Liver (tissue), 3 donors: ENCODE measurements at regions not wholly inside any gene's neighbourhood (a gene's known extent, or its start where the extent isn't known, plus 50 kb on each side); places are given as distances from the start of the nearest gene placed in this dataset.

ENCODE experiments used
- GABPA ChIP-seq, 2 donors: IDR thresholded peaks in 1 of 2; conservative IDR thresholded peaks in 1 of 2; 2 replicates each; pipeline ENCODE4 v1.6.1; 2016; ENCODE audit warnings: antibody characterized with exemption in 2 of 2, mild to moderate bottlenecking in 1 of 2, moderate library complexity in 1 of 2
- JUND ChIP-seq, 2 donors: IDR thresholded peaks; 2 replicates each; pipeline ENCODE4 v1.6.1; 2016; ENCODE audit warnings: antibody characterized with exemption in 2 of 2
- RAD21 ChIP-seq, 2 donors: IDR thresholded peaks; 2 replicates each; pipeline ENCODE4 v1.6.1; 2016; ENCODE audit warnings: antibody characterized with exemption in 2 of 2, mild to moderate bottlenecking in 2 of 2
- SP1 ChIP-seq: IDR thresholded peaks from 2 replicates; pipeline ENCODE4 v1.6.1; 2018; ENCODE audit warnings: antibody characterized with exemption, mild to moderate bottlenecking
- TAF1 ChIP-seq: conservative IDR thresholded peaks from 2 replicates; pipeline ENCODE4 v1.6.1; 2016; ENCODE audit warnings: antibody characterized with exemption, mild to moderate bottlenecking
- YY1 ChIP-seq: IDR thresholded peaks from 2 replicates; pipeline ENCODE4 v1.6.1; 2016; ENCODE audit warnings: antibody characterized with exemption, mild to moderate bottlenecking
- TF ChIP-seq, protein P1 (sequence below): IDR thresholded peaks from 2 replicates; pipeline ENCODE4 v1.6.1; 2016; ENCODE audit warnings: antibody characterized with exemption
- TF ChIP-seq, protein P2 (sequence below): fragments of 150-350 bp; IDR thresholded peaks from 2 replicates; pipeline ENCODE4 v1.5.1; 2017; ENCODE audit warnings: improper control_type of control experiment, low read depth, low read length; ENCODE audit not compliant: missing input control
- TF ChIP-seq, protein P3 (sequence below): IDR thresholded peaks from 2 replicates; pipeline ENCODE4 v1.6.1; 2016; ENCODE audit warnings: antibody characterized with exemption
- donor health status: healthy.
- donor health status: healthy.

DNA sequence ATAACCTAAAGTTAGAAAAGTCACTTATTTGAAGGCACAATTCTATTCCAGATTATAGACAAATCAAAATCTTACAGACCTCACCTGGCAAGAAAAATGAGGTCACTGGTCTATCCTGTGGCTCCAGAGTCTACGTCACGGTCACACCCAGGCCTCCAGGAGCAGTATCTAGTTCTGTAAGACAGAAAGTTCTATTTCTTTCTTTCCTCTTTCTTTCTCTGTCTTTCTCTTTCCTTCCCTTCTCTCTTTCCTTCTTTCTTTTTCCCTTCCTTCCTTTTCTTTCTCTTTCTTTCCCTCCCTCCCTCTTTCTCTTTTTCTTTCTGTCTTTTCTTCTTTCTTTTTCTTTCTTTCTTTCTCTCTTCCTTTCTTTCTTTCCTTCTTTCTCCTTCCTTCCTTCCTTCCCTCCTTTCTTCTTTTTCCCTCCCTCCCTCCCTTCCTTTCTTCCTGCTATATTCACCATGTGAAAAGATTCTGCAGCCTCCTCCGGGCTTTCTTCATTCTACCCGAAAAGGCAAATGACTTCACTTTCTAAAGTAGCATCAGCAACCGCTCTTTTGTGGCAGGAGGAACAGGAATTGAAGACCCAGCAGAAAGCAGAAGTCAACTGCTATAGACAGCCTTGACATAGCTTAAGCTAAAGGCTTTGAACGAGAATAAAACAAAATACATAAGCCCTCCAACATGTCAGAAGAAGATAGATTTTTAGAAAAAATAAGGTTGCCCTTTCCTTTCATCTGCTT is 83.9 kb upstream of the SIRPG start:
- TF ChIP-seq, protein P1, sequence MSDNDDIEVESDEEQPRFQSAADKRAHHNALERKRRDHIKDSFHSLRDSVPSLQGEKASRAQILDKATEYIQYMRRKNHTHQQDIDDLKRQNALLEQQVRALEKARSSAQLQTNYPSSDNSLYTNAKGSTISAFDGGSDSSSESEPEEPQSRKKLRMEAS: no peak
- TF ChIP-seq, protein P2, sequence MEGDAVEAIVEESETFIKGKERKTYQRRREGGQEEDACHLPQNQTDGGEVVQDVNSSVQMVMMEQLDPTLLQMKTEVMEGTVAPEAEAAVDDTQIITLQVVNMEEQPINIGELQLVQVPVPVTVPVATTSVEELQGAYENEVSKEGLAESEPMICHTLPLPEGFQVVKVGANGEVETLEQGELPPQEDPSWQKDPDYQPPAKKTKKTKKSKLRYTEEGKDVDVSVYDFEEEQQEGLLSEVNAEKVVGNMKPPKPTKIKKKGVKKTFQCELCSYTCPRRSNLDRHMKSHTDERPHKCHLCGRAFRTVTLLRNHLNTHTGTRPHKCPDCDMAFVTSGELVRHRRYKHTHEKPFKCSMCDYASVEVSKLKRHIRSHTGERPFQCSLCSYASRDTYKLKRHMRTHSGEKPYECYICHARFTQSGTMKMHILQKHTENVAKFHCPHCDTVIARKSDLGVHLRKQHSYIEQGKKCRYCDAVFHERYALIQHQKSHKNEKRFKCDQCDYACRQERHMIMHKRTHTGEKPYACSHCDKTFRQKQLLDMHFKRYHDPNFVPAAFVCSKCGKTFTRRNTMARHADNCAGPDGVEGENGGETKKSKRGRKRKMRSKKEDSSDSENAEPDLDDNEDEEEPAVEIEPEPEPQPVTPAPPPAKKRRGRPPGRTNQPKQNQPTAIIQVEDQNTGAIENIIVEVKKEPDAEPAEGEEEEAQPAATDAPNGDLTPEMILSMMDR: no peak
- TF ChIP-seq RAD21 (IDR thresholded peaks at IDR 0.05) (no peak), YY1 (no peak), JUND (IDR thresholded peaks at IDR 0.05) (no peak), TAF1 (no peak), SP1 (no peak), GABPA (IDR thresholded peaks at IDR 0.05 in 1 of 2, conservative IDR thresholded peaks at IDR 0.05 in 1 of 2) (no peak)
- TF ChIP-seq, protein P3, sequence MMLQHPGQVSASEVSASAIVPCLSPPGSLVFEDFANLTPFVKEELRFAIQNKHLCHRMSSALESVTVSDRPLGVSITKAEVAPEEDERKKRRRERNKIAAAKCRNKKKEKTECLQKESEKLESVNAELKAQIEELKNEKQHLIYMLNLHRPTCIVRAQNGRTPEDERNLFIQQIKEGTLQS: no peak
